PC-9 (cell line): ENCODE measurements at regions not wholly inside any gene's neighbourhood (a gene's known extent, or its start where the extent isn't known, plus 50 kb on each side); places are given as distances from the start of the nearest gene placed in this dataset.

Source experiments
- EZH2 ChIP-seq: fragments of 200-600 bp; sonication (generic); IDR thresholded peaks from 2 replicates; pipeline ENCODE4 v1.8.0; 2017; ENCODE audit warnings: antibody characterized with exemption, low read depth
- TF ChIP-seq, protein P1 (sequence below): fragments of 200-600 bp; sonication (generic); conservative IDR thresholded peaks from 2 replicates; pipeline ENCODE4 v1.6.1; 2017; ENCODE audit warnings: mixed run types, antibody characterized with exemption, mild to moderate bottlenecking, moderate library complexity

DNA sequence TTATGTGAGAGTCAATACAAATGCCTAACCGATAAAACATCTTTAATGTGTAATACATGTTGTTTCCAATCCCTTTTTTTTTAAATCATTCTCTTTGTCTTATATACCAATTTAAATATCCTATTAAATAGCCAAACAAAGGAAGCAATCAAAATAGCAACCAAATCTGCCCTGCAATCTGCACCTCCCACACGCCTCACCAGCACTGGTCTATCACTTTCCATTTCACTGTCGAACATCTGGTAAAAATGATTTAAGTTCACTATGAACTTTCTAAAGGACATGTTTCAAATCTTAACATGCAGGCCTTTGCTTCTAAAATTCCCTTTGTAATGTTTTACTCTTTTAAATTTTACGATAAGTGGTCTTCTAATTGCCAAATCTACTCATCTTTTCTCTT is 1305.5 kb upstream of the TENM4 start:
- TF ChIP-seq, protein P1, sequence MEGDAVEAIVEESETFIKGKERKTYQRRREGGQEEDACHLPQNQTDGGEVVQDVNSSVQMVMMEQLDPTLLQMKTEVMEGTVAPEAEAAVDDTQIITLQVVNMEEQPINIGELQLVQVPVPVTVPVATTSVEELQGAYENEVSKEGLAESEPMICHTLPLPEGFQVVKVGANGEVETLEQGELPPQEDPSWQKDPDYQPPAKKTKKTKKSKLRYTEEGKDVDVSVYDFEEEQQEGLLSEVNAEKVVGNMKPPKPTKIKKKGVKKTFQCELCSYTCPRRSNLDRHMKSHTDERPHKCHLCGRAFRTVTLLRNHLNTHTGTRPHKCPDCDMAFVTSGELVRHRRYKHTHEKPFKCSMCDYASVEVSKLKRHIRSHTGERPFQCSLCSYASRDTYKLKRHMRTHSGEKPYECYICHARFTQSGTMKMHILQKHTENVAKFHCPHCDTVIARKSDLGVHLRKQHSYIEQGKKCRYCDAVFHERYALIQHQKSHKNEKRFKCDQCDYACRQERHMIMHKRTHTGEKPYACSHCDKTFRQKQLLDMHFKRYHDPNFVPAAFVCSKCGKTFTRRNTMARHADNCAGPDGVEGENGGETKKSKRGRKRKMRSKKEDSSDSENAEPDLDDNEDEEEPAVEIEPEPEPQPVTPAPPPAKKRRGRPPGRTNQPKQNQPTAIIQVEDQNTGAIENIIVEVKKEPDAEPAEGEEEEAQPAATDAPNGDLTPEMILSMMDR = no peak
- TF ChIP-seq EZH2 = no peak
